ENCODE measurements at regions not wholly inside any gene's neighbourhood (a gene's known extent, or its start where the extent isn't known, plus 50 kb on each side); places are given as distances from the start of the nearest gene placed in this dataset.

DNA sequence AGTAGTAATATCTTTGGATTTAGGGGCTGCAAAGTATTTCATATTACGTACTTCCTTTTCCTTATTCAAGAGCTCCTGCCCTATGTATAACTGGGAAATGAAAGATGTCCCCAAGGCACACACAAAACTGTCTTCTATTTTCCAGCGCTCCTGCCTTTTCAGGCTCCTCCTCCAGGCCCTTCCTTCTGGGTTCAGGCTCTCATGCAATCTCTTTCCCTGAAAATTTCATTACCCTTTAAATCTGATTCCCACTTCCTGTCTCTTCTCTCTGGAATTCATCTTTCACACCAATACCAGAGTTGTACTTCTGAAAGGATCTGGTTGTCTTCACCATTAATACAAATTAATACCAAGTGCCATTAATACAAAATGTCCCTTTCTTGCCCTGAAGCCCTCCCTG lies 181.6 kb downstream of the UTRN start:
- Mint-ChIP-seq H3K27me3 (ENCODE audit: insufficient read depth, low read depth, poor library complexity) (peaks cover 3% of the 10 kb centered on the region), H3K4me1 (peaks cover 15% of the 10 kb centered on the region), H3K9me3 (peaks cover 21% of the 10 kb centered on the region; the same call in 2 of the 3 replicates), H3K4me3 (no peak overlapping the region), H3K36me3 (ENCODE audit: low read depth) (peaks cover 55% of the 10 kb centered on the region), H3K27ac (peak overlapping the region; percentile 20)
- DNase-seq (ENCODE audit: low spot score) (no peak), ATAC-seq (no peak)
- H3K79me2 ChIP-seq (replicated peaks; ENCODE audit: insufficient read depth) = no peaks in the 10 kb centered on the region
- no peaks in the 10 kb centered on the region; the same call in 1 of the 2 replicates for H3K36me3 ChIP-seq (ENCODE audit: insufficient read depth)
- no peak overlapping the region for H2AFZ ChIP-seq
- no peaks in the 10 kb centered on the region for H3K9me2 ChIP-seq (ENCODE audit: insufficient read depth)
- H3K27ac ChIP-seq (ENCODE audit: low read depth) = peak overlapping the region; percentile 70; the same call in 1 of the 2 replicates
- H3K27me3 ChIP-seq (ENCODE audit: insufficient read depth) = no peaks in the 10 kb centered on the region
- no peak overlapping the region for H3K4me3 ChIP-seq
- H3K4me2 ChIP-seq = peak overlapping the region; percentile 28; the same call in 1 of the 2 replicates
- H3K4me1 ChIP-seq (ENCODE audit: insufficient read depth) = peaks cover 21% of the 10 kb centered on the region
- H3F3A ChIP-seq (replicated peaks; ENCODE audit: low read depth) = no peaks in the 10 kb centered on the region
- TF ChIP-seq ZNF114 (CRISPR knock-in tag; IDR thresholded peaks at IDR 0.05) (no peak), EZH2phosphoT487 (IDR thresholded peaks at IDR 0.05; ENCODE audit: unreplicated experiment) (no peak)
- TF ChIP-seq, protein P1, sequence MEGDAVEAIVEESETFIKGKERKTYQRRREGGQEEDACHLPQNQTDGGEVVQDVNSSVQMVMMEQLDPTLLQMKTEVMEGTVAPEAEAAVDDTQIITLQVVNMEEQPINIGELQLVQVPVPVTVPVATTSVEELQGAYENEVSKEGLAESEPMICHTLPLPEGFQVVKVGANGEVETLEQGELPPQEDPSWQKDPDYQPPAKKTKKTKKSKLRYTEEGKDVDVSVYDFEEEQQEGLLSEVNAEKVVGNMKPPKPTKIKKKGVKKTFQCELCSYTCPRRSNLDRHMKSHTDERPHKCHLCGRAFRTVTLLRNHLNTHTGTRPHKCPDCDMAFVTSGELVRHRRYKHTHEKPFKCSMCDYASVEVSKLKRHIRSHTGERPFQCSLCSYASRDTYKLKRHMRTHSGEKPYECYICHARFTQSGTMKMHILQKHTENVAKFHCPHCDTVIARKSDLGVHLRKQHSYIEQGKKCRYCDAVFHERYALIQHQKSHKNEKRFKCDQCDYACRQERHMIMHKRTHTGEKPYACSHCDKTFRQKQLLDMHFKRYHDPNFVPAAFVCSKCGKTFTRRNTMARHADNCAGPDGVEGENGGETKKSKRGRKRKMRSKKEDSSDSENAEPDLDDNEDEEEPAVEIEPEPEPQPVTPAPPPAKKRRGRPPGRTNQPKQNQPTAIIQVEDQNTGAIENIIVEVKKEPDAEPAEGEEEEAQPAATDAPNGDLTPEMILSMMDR (conservative IDR thresholded peaks at IDR 0.05; ENCODE audit: low read depth in 2 of 2) = no peak
- H4K20me1 ChIP-seq (replicated peaks; ENCODE audit: insufficient read depth) = no peaks in the 10 kb centered on the region; the same call in 1 of the 2 replicates

DNA sequence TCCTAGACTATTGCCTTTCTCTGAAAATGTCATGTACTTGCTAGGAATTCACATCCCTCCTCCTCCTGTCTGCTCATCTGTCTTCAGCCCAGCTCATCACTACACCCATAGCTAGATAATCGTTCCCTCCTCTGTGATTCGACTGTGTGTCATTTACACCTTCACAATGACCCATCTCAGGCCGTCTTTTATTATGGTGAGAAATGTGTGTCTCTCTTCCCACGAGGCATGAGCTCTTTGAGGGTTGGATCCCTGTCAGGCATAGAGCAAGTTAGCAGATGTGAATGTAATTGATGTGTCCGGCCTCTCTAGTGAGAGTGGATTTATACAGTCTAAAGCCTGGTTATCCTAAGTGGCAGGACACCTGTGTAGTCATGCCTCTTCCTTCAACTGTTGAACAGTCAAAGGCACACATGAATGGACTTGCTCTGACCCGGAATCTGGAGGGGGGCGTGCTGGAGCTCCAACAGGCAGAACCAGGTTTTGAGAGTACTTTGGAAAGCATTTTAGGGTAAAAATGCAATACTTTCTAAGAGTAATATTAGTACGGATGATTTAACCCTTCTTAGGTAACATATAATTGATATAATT lies 182.1 kb downstream of the UTRN start:
- peak; percentile 14 for DNase-seq (ENCODE audit: low spot score)
- H3K27me3 ChIP-seq (ENCODE audit: insufficient read depth) = no peaks in the 10 kb centered on the region
- peak overlapping the region; percentile 20 for H3K27ac Mint-ChIP-seq
- ATAC-seq = peak; percentile 64
- H3K4me1 ChIP-seq (ENCODE audit: insufficient read depth) = peaks cover 21% of the 10 kb centered on the region
- H3K4me3 ChIP-seq = no peak overlapping the region
- peaks cover 15% of the 10 kb centered on the region for H3K4me1 Mint-ChIP-seq
- H3F3A ChIP-seq (replicated peaks; ENCODE audit: low read depth) = no peaks in the 10 kb centered on the region
- no peak overlapping the region for H3K4me3 Mint-ChIP-seq
- H4K20me1 ChIP-seq (replicated peaks; ENCODE audit: insufficient read depth) = no peaks in the 10 kb centered on the region; the same call in 1 of the 2 replicates
- H2AFZ ChIP-seq = no peak overlapping the region
- no peaks in the 10 kb centered on the region; the same call in 1 of the 2 replicates for H3K36me3 ChIP-seq (ENCODE audit: insufficient read depth)
- H3K79me2 ChIP-seq (replicated peaks; ENCODE audit: insufficient read depth) = no peaks in the 10 kb centered on the region
- peak overlapping the region; percentile 70; the same call in 1 of the 2 replicates for H3K27ac ChIP-seq (ENCODE audit: low read depth)
- H3K36me3 Mint-ChIP-seq (ENCODE audit: low read depth) = peaks cover 55% of the 10 kb centered on the region
- peaks cover 21% of the 10 kb centered on the region; the same call in 2 of the 3 replicates for H3K9me3 Mint-ChIP-seq
- H3K4me2 ChIP-seq = peak overlapping the region; percentile 28; the same call in 1 of the 2 replicates
- peaks cover 5% of the 10 kb centered on the region; the same call in 1 of the 2 replicates for H3K9me2 ChIP-seq (ENCODE audit: insufficient read depth)
- peaks cover 3% of the 10 kb centered on the region for H3K27me3 Mint-ChIP-seq (ENCODE audit: insufficient read depth, low read depth, poor library complexity)
- TF ChIP-seq NANOG (IDR thresholded peaks at IDR 0.05; ENCODE audit: borderline replicate concordance) (no peak), EZH2 (IDR thresholded peaks at IDR 0.05; ENCODE audit: low read depth, unreplicated experiment) (no peak), POLR2AphosphoS5 (IDR thresholded peaks at IDR 0.05; ENCODE audit: low read depth) (no peak), STAT1 (IDR thresholded peaks at IDR 0.05; ENCODE audit: unreplicated experiment) (no peak), EZH2phosphoT487 (IDR thresholded peaks at IDR 0.05; ENCODE audit: unreplicated experiment) (no peak), REST (IDR thresholded peaks at IDR 0.05; ENCODE audit: unreplicated experiment) (no peak)
- TF ChIP-seq, protein P2, sequence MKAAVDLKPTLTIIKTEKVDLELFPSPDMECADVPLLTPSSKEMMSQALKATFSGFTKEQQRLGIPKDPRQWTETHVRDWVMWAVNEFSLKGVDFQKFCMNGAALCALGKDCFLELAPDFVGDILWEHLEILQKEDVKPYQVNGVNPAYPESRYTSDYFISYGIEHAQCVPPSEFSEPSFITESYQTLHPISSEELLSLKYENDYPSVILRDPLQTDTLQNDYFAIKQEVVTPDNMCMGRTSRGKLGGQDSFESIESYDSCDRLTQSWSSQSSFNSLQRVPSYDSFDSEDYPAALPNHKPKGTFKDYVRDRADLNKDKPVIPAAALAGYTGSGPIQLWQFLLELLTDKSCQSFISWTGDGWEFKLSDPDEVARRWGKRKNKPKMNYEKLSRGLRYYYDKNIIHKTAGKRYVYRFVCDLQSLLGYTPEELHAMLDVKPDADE (IDR thresholded peaks at IDR 0.05) = no peak
- TF ChIP-seq, protein P1 (conservative IDR thresholded peaks at IDR 0.05; ENCODE audit: low read depth in 2 of 2) = no peak

Measured in GM23338 (cell line).